HG03159 (cell line): ENCODE measurements at regions not wholly inside any gene's neighbourhood (a gene's known extent, or its start where the extent isn't known, plus 50 kb on each side); places are given as distances from the start of the nearest gene placed in this dataset.
"Not testable (repeated sequence)": the region's sequence is repeated elsewhere in the genome, so short reads cannot be mapped to it uniquely, and the experiment has no call there.

Experiments used
- ATAC-seq: cut with Tn5 transposase; IDR thresholded peaks from one replicate; pipeline ENCODE4 v1.9.1; 2021; ENCODE audit warnings: mild to moderate bottlenecking, moderate library complexity; ENCODE audit not compliant: unreplicated experiment

- no peak for ATAC-seq
Observed at GRCh38 chr6:98014442-98015201, 731.6 kb upstream of the MMS22L start.

DNA sequence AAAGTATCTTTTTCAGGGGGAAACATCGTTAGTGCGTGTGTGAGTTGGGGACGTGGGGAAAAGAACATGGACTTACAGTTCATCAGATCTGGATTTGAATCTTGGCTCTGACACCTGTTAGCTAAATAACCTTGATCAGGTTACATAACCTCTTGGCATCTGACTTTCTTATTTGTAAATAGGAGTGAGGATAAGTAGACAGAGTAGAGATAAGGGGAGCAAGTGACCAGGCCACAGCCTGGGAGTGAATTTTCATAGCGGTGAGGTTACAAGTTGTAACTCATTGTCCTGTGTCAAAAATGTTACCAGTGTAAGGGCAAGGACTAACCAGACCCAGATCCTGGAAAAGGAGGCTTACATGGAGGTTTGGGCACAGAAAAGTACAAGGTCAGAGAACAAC, 733.5 kb upstream of the MMS22L start:
- ATAC-seq: no peak

- ATAC-seq: no peak
Observed at GRCh38 chr6:98020222-98020621, 737.2 kb upstream of the MMS22L start.

GRCh38 chr6:98024359-98024758, 741.3 kb upstream of the MMS22L start:
- no peak for ATAC-seq

DNA sequence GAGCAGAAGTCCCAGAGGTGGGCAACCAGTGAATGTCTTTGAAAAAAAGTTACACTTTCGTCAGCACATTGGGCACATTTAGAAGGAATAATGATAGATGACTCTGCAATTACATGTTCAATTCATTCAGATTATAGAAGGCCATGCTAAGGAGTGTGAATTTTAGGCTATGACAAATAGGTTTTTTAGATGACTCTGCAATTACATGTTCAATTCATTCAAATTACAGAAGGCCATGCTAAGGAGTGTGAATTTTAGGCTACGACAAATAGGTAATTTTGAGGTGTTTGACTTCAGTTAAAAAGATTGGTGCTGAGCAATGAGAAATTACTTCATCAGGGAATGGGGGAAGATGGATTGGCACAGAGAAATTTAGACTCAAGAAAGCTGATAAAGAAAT, 744.9 kb upstream of the MMS22L start:
- no peak for ATAC-seq

- no peak for ATAC-seq
Observed at GRCh38 chr6:98033617-98034016, 750.6 kb upstream of the MMS22L start.

- ATAC-seq: no peak
Observed at GRCh38 chr6:98036344-98036923, 753.4 kb upstream of the MMS22L start.

GRCh38 chr6:98037571-98037970, 754.6 kb upstream of the MMS22L start:
- no peak for ATAC-seq

- no peak for ATAC-seq
Observed at GRCh38 chr6:98039443-98039842, 756.4 kb upstream of the MMS22L start.

GRCh38 chr6:98039904-98040607, 757.0 kb upstream of the MMS22L start:
- no peak for ATAC-seq

- ATAC-seq: no peak
Observed at GRCh38 chr6:98041056-98041455, 758.0 kb upstream of the MMS22L start.

GRCh38 chr6:98041921-98042320, 758.9 kb upstream of the MMS22L start:
- no peak for ATAC-seq

- ATAC-seq: no peak
Observed at GRCh38 chr6:98044151-98044561, 761.1 kb upstream of the MMS22L start.

- ATAC-seq: no peak
Observed at GRCh38 chr6:98044791-98045470, 761.9 kb upstream of the MMS22L start.

GRCh38 chr6:98047164-98047563, 764.1 kb upstream of the MMS22L start:
- no peak for ATAC-seq

- ATAC-seq: no peak
Observed at GRCh38 chr6:98047871-98048270, 764.9 kb upstream of the MMS22L start.

- ATAC-seq: no peak
Observed at GRCh38 chr6:98054453-98054852, 771.4 kb upstream of the MMS22L start.

GRCh38 chr6:98056955-98057354, 773.9 kb upstream of the MMS22L start:
- no peak for ATAC-seq

GRCh38 chr6:98067375-98067774, 767.0 kb upstream of the POU3F2 start:
- no peak for ATAC-seq

GRCh38 chr6:98088537-98088936, 745.8 kb upstream of the POU3F2 start:
- ATAC-seq: not testable (repeated sequence)

DNA sequence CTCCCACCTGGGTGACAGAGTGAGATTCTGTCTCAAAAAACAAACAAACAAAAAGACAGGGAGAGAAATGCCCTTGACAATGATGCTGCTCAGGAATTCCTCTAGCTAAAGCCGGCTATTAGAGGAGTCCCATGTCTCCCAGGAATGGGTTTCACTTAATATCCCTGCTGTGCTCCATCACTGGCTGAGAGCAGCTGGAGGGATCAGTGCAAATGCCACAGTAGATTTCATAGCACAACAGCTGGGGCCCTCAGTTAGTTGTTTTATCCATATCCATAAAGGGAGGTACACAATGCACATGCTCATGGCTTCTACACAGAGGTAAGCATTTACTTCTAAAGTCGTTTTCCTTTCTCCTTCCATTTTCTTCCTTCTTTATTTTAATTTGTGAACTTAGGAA, 742.0 kb upstream of the POU3F2 start:
- ATAC-seq: no peak

DNA sequence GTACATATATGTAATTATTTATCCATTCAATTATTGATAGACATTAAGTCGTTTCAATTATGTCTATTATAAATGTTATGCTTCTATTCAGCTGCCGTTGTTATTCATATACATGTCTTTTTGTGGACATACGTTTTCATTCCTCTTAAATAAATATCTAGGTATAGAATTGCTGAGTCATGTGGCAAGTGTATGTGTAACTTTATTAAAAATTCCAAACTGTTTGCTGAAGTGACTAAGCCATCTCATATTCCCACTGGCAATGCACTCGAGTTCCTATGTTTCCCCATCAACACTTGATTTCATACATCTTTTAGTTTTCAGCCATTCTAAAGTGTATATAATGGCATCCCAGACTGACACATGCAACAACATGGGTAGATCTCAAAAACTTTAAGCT, 739.7 kb upstream of the POU3F2 start:
- no peak for ATAC-seq
